Cardiac septum (tissue), 1 donor: ENCODE measurements at regions not wholly inside any gene's neighbourhood (a gene's known extent, or its start where the extent isn't known, plus 50 kb on each side); places are given as distances from the start of the nearest gene placed in this dataset.

Source experiments
- DNase-seq: peaks from one replicate; pipeline ENCODE4 v3.0.0-alpha.2; 2020; ENCODE audit warnings: low spot score
- intact Hi-C: fragments of 100-400 bp; cut with DNase I; formaldehyde crosslinking; loops from one replicate; pipeline ENCODE4 v1.14.0; 2022
- donor health status: DM: no; HTN: no; CAD: no.

GRCh38 chr12:92036061-92036620, 109.5 kb downstream of the BTG1 start:
- intact Hi-C loops, result no loop called here

GRCh38 chr12:92035477-92035876, 110.2 kb downstream of the BTG1 start:
- no peak for DNase-seq
- intact Hi-C loops, result no loop called here

More at GRCh38 chr12:92036061-92036620, 109.5 kb downstream of the BTG1 start:
- no peak for DNase-seq

- intact Hi-C loops, result no loop called here
- no peak for DNase-seq
Observed at GRCh38 chr12:92034858-92035401, 110.7 kb downstream of the BTG1 start.

- intact Hi-C loops, result no loop called here
- no peak for DNase-seq
Observed at GRCh38 chr12:92034083-92034482, 111.6 kb downstream of the BTG1 start.

GRCh38 chr12:92032965-92033364, 112.7 kb downstream of the BTG1 start:
- DNase-seq, result no peak

GRCh38 chr12:92032101-92032500, 113.5 kb downstream of the BTG1 start:
- DNase-seq, result no peak
- intact Hi-C loops, result no loop called here

More at GRCh38 chr12:92032965-92033364, 112.7 kb downstream of the BTG1 start:
- intact Hi-C loops, result no loop called here

- no peak for DNase-seq
- intact Hi-C loops, result no loop called here
Observed at GRCh38 chr12:92030618-92031017, 115.0 kb downstream of the BTG1 start.

GRCh38 chr12:92029902-92030586, 115.6 kb downstream of the BTG1 start:
- no peak for DNase-seq
- intact Hi-C loops, result no loop called here

GRCh38 chr12:92029136-92029535, 116.5 kb downstream of the BTG1 start:
- intact Hi-C loops, result no loop called here
- no peak for DNase-seq

- DNase-seq, result no peak
- intact Hi-C loops, result no loop called here
Observed at GRCh38 chr12:92028441-92028709, 117.3 kb downstream of the BTG1 start.

GRCh38 chr12:92027701-92028440, 117.8 kb downstream of the BTG1 start:
- DNase-seq, result no peak
- intact Hi-C loops, result no loop called here

GRCh38 chr12:92027243-92027642, 118.4 kb downstream of the BTG1 start:
- intact Hi-C loops, result no loop called here
- no peak for DNase-seq

- intact Hi-C loops, result no loop called here
- no peak for DNase-seq
Observed at GRCh38 chr12:92025462-92026207, 120.0 kb downstream of the BTG1 start.

GRCh38 chr12:92022093-92022492, 123.6 kb downstream of the BTG1 start:
- intact Hi-C loops, result no loop called here
- DNase-seq, result no peak

GRCh38 chr12:92021666-92022035, 124.0 kb downstream of the BTG1 start:
- no peak for DNase-seq
- intact Hi-C loops, result no loop called here

GRCh38 chr12:92020983-92021665, 124.5 kb downstream of the BTG1 start:
- intact Hi-C loops, result no loop called here

GRCh38 chr12:92019491-92020277, 126.0 kb downstream of the BTG1 start:
- intact Hi-C loops, result no loop called here
- DNase-seq, result no peak

More at GRCh38 chr12:92020983-92021665, 124.5 kb downstream of the BTG1 start:
- no peak for DNase-seq

- DNase-seq, result no peak
- intact Hi-C loops, result no loop called here
Observed at GRCh38 chr12:92012691-92013090, 133.0 kb downstream of the BTG1 start.
